ENCODE measurements at regions not wholly inside any gene's neighbourhood (a gene's known extent, or its start where the extent isn't known, plus 50 kb on each side); places are given as distances from the start of the nearest gene placed in this dataset.

- BruUV-seq (replicated peaks), result no TSS peak
- H4K20me1 ChIP-seq (ENCODE audit: insufficient read depth, low read length), result no peaks in the 10 kb centered on the region
- in situ Hi-C loops (cut with MboI; ENCODE audit: low sequenced_read_pairs) (no loop called here), dilution Hi-C loops (cut with HindIII; ENCODE audit: low sequenced_read_pairs, unreplicated experiment) (no loop called here), intact Hi-C loops (cut with micrococcal nuclease) (no loop called here)
- no peak overlapping the region for H2BK120ac ChIP-seq (ENCODE audit: low read depth, low read length)
- H3K18ac ChIP-seq (ENCODE audit: low read depth, low read length), result no peak overlapping the region
- H3K4me3 ChIP-seq (ENCODE audit: insufficient read depth, low read depth, low read length), result no peak overlapping the region
- H4K8ac ChIP-seq (ENCODE audit: low read depth in 2 of 2, low read length in 2 of 2), result no peak overlapping the region
- no peak overlapping the region for H2BK15ac ChIP-seq (ENCODE audit: low read depth, low read length)
- H3K9me3 ChIP-seq (ENCODE audit: control insufficient read depth, insufficient read depth, low read length), result peaks cover 4% of the 10 kb centered on the region
- no peak overlapping the region for H3K23ac ChIP-seq (ENCODE audit: low read depth, low read length)
- no peak overlapping the region for H3K9ac ChIP-seq (ENCODE audit: low read depth, low read length)
- no peak for TF ChIP-seq CTCF (conservative IDR thresholded peaks at IDR 0.05; ENCODE audit: low read depth, low read length)
- no peak for TF ChIP-seq RAD21 (IDR thresholded peaks at IDR 0.05; ENCODE audit: low read length)
- TF ChIP-seq ELK1 (IDR thresholded peaks at IDR 0.05; ENCODE audit: borderline replicate concordance, low read depth, low read length), result no peak
- TF ChIP-seq RFX5 (IDR thresholded peaks at IDR 0.05; ENCODE audit: low read depth, low read length), result no peak
- TF ChIP-seq MAFK (IDR thresholded peaks at IDR 0.05; ENCODE audit: low read depth, low read length), result no peak
- TF ChIP-seq FOS (IDR thresholded peaks at IDR 0.05; ENCODE audit: low read depth, low read length), result no peak
- no peak for TF ChIP-seq MAZ (IDR thresholded peaks at IDR 0.05; ENCODE audit: borderline replicate concordance, low read depth, low read length)
- no peak for TF ChIP-seq MXI1 (IDR thresholded peaks at IDR 0.05; ENCODE audit: borderline replicate concordance, low read depth, low read length)
- TF ChIP-seq CHD1 (IDR thresholded peaks at IDR 0.05; ENCODE audit: low read depth, low read length), result no peak
- TF ChIP-seq CEBPB (IDR thresholded peaks at IDR 0.05; ENCODE audit: low read depth, low read length), result no peak
- TF ChIP-seq SMC3 (IDR thresholded peaks at IDR 0.05; ENCODE audit: low read depth, low read length), result no peak
- TF ChIP-seq RCOR1 (IDR thresholded peaks at IDR 0.05; ENCODE audit: insufficient replicate concordance, low read length), result no peak
- TF ChIP-seq POLR2A (IDR thresholded peaks at IDR 0.05; ENCODE audit: low read depth, low read length), result no peak
- TF ChIP-seq NFE2L2 (IDR thresholded peaks at IDR 0.05; ENCODE audit: low read depth, low read length), result no peak
- no peak for TF ChIP-seq BHLHE40 (IDR thresholded peaks at IDR 0.05; ENCODE audit: low read depth, low read length)
- TF ChIP-seq USF2 (IDR thresholded peaks at IDR 0.05; ENCODE audit: low read depth, low read length), result no peak
- H2AK9ac ChIP-seq (replicated peaks; ENCODE audit: low read depth, low read length, poor library complexity), result no peak overlapping the region
- DNase-seq (no peak), ATAC-seq (ENCODE audit: low read depth) (no peak)
- no peaks in the 10 kb centered on the region for H3K4me1 ChIP-seq (ENCODE audit: control insufficient read depth, insufficient read depth, low read length)
- no peak overlapping the region for H3K14ac ChIP-seq (replicated peaks; ENCODE audit: low read depth, low read length)
- H2BK5ac ChIP-seq (ENCODE audit: low read depth, low read length, poor library complexity, severe bottlenecking), result no peak overlapping the region
- no peak overlapping the region for H3K27ac ChIP-seq (ENCODE audit: insufficient read depth, low read length)
- no peaks in the 10 kb centered on the region for H3K36me3 ChIP-seq (ENCODE audit: control insufficient read depth, insufficient read depth, low read length)
- no peak overlapping the region for H2BK20ac ChIP-seq (ENCODE audit: low read depth, low read length)
- H4K91ac ChIP-seq (ENCODE audit: insufficient read depth, low read depth, low read length), result no peak overlapping the region
- no peaks in the 10 kb centered on the region for H3K79me1 ChIP-seq (ENCODE audit: low read depth in 1 of 2, low read length in 2 of 2)
- no peak overlapping the region for H2AK5ac ChIP-seq (ENCODE audit: low read depth, low read length)
- no peak overlapping the region for H3K56ac ChIP-seq (ENCODE audit: extremely low read depth, insufficient read depth, low read length)
- ChIA-PET POLR2A (ENCODE audit: unreplicated experiment) (no interaction called here), CTCF (no interaction called here)
- no peak overlapping the region for H4K5ac ChIP-seq (ENCODE audit: low read depth, low read length)
- no CpG with 5 or more reads among the region's 2 CpGs for WGBS, 2 experiments (ENCODE audit: extremely low coverage in 2 of 2, insufficient read length in 1 of 2)
- no peak overlapping the region for H3K4ac ChIP-seq (ENCODE audit: low read depth, low read length)
- no peak overlapping the region for H2AFZ ChIP-seq (replicated peaks; ENCODE audit: low read length, poor library complexity)
- H3K4me2 ChIP-seq (ENCODE audit: low read depth, low read length), result no peak overlapping the region
- H3K9me1 ChIP-seq (ENCODE audit: insufficient read depth, low read length), result no peaks in the 10 kb centered on the region
- H3K27me3 ChIP-seq (ENCODE audit: control insufficient read depth, insufficient read depth, low read length), result no peaks in the 10 kb centered on the region
Observed at GRCh38 chr2:116922414-116922813, 892.1 kb upstream of the DDX18 start.
